T-cell (primary cell): ENCODE measurements at regions not wholly inside any gene's neighbourhood (a gene's known extent, or its start where the extent isn't known, plus 50 kb on each side); places are given as distances from the start of the nearest gene placed in this dataset.
"Not testable (repeated sequence)": the region's sequence is repeated elsewhere in the genome, so short reads cannot be mapped to it uniquely, and the experiment has no call there.

Source experiments
- ATAC-seq, 4 experiments: fragments of 200-7000 bp in 3 of 4; fragments of 150-1000 bp in 1 of 4; cut with Tn5 transposase; replicated peaks in 1 of 4; 1 replicate in 3 of 4; 2 replicates in 1 of 4; pipeline ENCODE4 v1.10.0; 2021; ENCODE audit warnings: moderate library complexity in 3 of 4, mild to moderate bottlenecking in 2 of 4, moderate number of reproducible peaks in 1 of 4
- CTCF ChIA-PET, 2 donors: fragments of 300-600 bp; sonication (Branson Sonifier 250); formaldehyde crosslinking; loops; one replicate each; lab custom pipeline; 2022; ENCODE audit warnings: antibody characterized with exemption in 2 of 2; lab: Charles Lee
- POLR2A ChIA-PET, 2 donors: fragments of 300-600 bp; sonication (Branson Sonifier 250); formaldehyde crosslinking; loops; one replicate each; lab custom pipeline; 2022; ENCODE audit warnings: antibody characterized with exemption in 2 of 2; lab: Charles Lee
- DNase-seq, 35 experiments: peaks; one replicate each; pipeline versions ENCODE4 v3.0.0 to v3.0.0-alpha.2; 2013 to 2023
- H3K27ac ChIP-seq: one replicate; pipeline ENCODE4 v1.5.1; 2013; ENCODE audit warnings: low read length
- H3K27me3 ChIP-seq, 2 experiments: replicated peaks in 1 of 2; 1 replicate in 1 of 2; 2 replicates in 1 of 2; pipeline versions ENCODE4 v1.6.1 to v1.7.0; 2013; ENCODE audit warnings: low read length in 1 of 2, mixed read lengths in 1 of 2; ENCODE audit not compliant: control insufficient read depth in 2 of 2, insufficient read depth in 2 of 2; ENCODE audit errors: extremely low read depth in 1 of 2
- H3K36me3 ChIP-seq, 2 donors: 1 replicate in 1 of 2; 2 replicates in 1 of 2; pipeline versions ENCODE4 v1.6.1 to v1.7.0; 2013; ENCODE audit warnings: low read length in 1 of 2; ENCODE audit not compliant: control insufficient read depth in 2 of 2, insufficient read depth in 1 of 2; ENCODE audit errors: extremely low read depth in 1 of 2
- H3K4me1 ChIP-seq, 2 experiments: 1 replicate in 1 of 2; 2 replicates in 1 of 2; pipeline versions ENCODE4 v1.6.1 to v1.7.0; 2013; ENCODE audit warnings: low read length in 2 of 2, mixed read lengths in 1 of 2; ENCODE audit not compliant: insufficient read depth in 2 of 2, control insufficient read depth in 1 of 2; ENCODE audit errors: extremely low read depth in 1 of 2
- H3K4me3 ChIP-seq, 2 donors: 1 replicate in 1 of 2; 2 replicates in 1 of 2; pipeline versions ENCODE4 v1.5.1 to v1.7.0; 2013; ENCODE audit warnings: mild to moderate bottlenecking in 2 of 2, low read length in 1 of 2, moderate library complexity in 1 of 2; ENCODE audit not compliant: control insufficient read depth in 1 of 2; ENCODE audit errors: extremely low read depth in 1 of 2
- H3K9me3 ChIP-seq: 2 replicates; pipeline ENCODE4 v1.7.0; 2013
- H3K27ac Mint-ChIP-seq, 2 donors: one replicate each; pipeline ENCODE4 v1.8.0; 2020 to 2021; ENCODE audit warnings: mild to moderate bottlenecking in 2 of 2, mixed read lengths in 2 of 2
- H3K27me3 Mint-ChIP-seq, 2 donors: one replicate each; pipeline ENCODE4 v1.8.0; 2021 to 2022; ENCODE audit warnings: mixed read lengths in 2 of 2
- H3K36me3 Mint-ChIP-seq: one replicate; pipeline ENCODE4 v1.8.0; 2021; ENCODE audit warnings: mixed read lengths
- H3K4me1 Mint-ChIP-seq, 3 donors: one replicate each; pipeline ENCODE4 v1.8.0; 2020 to 2022; ENCODE audit warnings: mixed read lengths in 3 of 3, mild to moderate bottlenecking in 1 of 3
- H3K4me3 Mint-ChIP-seq, 3 donors: one replicate each; pipeline ENCODE4 v1.8.0; 2020 to 2022; ENCODE audit warnings: mild to moderate bottlenecking in 3 of 3, mixed read lengths in 3 of 3, moderate library complexity in 3 of 3
- H3K9me3 Mint-ChIP-seq, 3 donors: one replicate each; pipeline ENCODE4 v1.8.0; 2020 to 2022; ENCODE audit warnings: mixed read lengths in 3 of 3
- WGBS: methylation state at CpG from one replicate; pipeline ENCODE4 v1.1.5; 2013; ENCODE audit warnings: missing lambda C conversion rate; ENCODE audit not compliant: insufficient coverage; 5-methylcytosine and 5-hydroxymethylcytosine counted together

GRCh38 chr16:60414613-60415012 lies 1621.6 kb downstream of the CDH8 start:
- ChIA-PET POLR2A (no interaction called here), CTCF (interaction anchor here in 1 of 2 donors (0.6 kb wide), 1 partner anchor 18 kb away, joined by 3 read pairs; no protein-coding TSS in a partner anchor)
- Histone ChIP-seq H3K27ac (no peak overlapping the region), H3K4me3 (no peak overlapping the region), H3K9me3 (peaks cover 9% of the 10 kb centered on the region), H3K36me3 (no peaks in the 10 kb centered on the region), H3K4me1 (no peaks in the 10 kb centered on the region), H3K27me3 (no peaks in the 10 kb centered on the region)
- no CpG with 5 or more reads among the region's 1 CpG for WGBS
- ATAC-seq (no peak), DNase-seq (no peak)
- no peak overlapping the region for H3K4me3 Mint-ChIP-seq
- no peak overlapping the region for H3K27ac Mint-ChIP-seq
- peaks cover 20 to 38% (median 33%) of the 10 kb centered on the region in 3 donors for H3K9me3 Mint-ChIP-seq
- no peaks in the 10 kb centered on the region for H3K27me3 Mint-ChIP-seq
- no peaks in the 10 kb centered on the region for H3K4me1 Mint-ChIP-seq
- no peaks in the 10 kb centered on the region for H3K36me3 Mint-ChIP-seq

- Histone ChIP-seq H3K36me3 (no peaks in the 10 kb centered on the region), H3K9me3 (peaks cover 9% of the 10 kb centered on the region), H3K27me3 (no peaks in the 10 kb centered on the region), H3K4me3 (no peak overlapping the region), H3K4me1 (no peaks in the 10 kb centered on the region), H3K27ac (no peak overlapping the region)
- ChIA-PET POLR2A (no interaction called here), CTCF (no interaction called here)
- Mint-ChIP-seq H3K9me3 (peaks cover 24 to 38% (median 32%) of the 10 kb centered on the region in 3 donors), H3K36me3 (no peaks in the 10 kb centered on the region), H3K27ac (no peak overlapping the region), H3K4me3 (no peak overlapping the region), H3K27me3 (no peaks in the 10 kb centered on the region), H3K4me1 (no peaks in the 10 kb centered on the region)
- no CpG with 5 or more reads among the region's 2 CpGs for WGBS
- ATAC-seq: no peak
- no peak for DNase-seq
These were observed 1622.3 kb downstream of the CDH8 start for GRCh38 chr16:60413969-60414368.

GRCh38 chr16:60407606-60408005 lies 1628.6 kb downstream of the CDH8 start:
- Histone ChIP-seq H3K27ac (no peak overlapping the region), H3K4me1 (no peaks in the 10 kb centered on the region), H3K27me3 (no peaks in the 10 kb centered on the region), H3K4me3 (no peak overlapping the region), H3K36me3 (no peaks in the 10 kb centered on the region), H3K9me3 (no peaks in the 10 kb centered on the region)
- Mint-ChIP-seq H3K27me3 (no peaks in the 10 kb centered on the region), H3K27ac (no peak overlapping the region), H3K9me3 (peaks cover 21 to 33% (median 27%) of the 10 kb centered on the region in 3 donors), H3K36me3 (no peaks in the 10 kb centered on the region), H3K4me1 (no peaks in the 10 kb centered on the region), H3K4me3 (no peak overlapping the region)
- ATAC-seq (no peak), DNase-seq (no peak)
- POLR2A ChIA-PET: no interaction called here
- WGBS: no CpG with 5 or more reads among the region's 2 CpGs
- CTCF ChIA-PET: no interaction called here

GRCh38 chr16:60407034-60407433 lies 1629.2 kb downstream of the CDH8 start:
- Mint-ChIP-seq H3K27ac (no peak overlapping the region), H3K4me3 (no peak overlapping the region), H3K9me3 (peaks cover 17 to 28% (median 22%) of the 10 kb centered on the region in 3 donors), H3K4me1 (no peaks in the 10 kb centered on the region), H3K27me3 (no peaks in the 10 kb centered on the region), H3K36me3 (no peaks in the 10 kb centered on the region)
- Histone ChIP-seq H3K4me3 (no peak overlapping the region), H3K9me3 (no peaks in the 10 kb centered on the region), H3K27ac (no peak overlapping the region), H3K4me1 (no peaks in the 10 kb centered on the region), H3K36me3 (no peaks in the 10 kb centered on the region), H3K27me3 (no peaks in the 10 kb centered on the region)
- DNase-seq (no peak), ATAC-seq (no peak)
- ChIA-PET CTCF (no interaction called here), POLR2A (no interaction called here)
- no CpG with 5 or more reads among the region's 4 CpGs for WGBS

- CTCF ChIA-PET: no interaction called here
- Mint-ChIP-seq H3K4me1 (no peaks in the 10 kb centered on the region), H3K9me3 (peaks cover 21 to 35% (median 22%) of the 10 kb centered on the region in 3 donors), H3K4me3 (no peak overlapping the region), H3K36me3 (no peaks in the 10 kb centered on the region), H3K27me3 (no peaks in the 10 kb centered on the region), H3K27ac (no peak overlapping the region)
- DNase-seq (no peak), ATAC-seq (no peak)
- WGBS: no CpG with 5 or more reads among the region's 2 CpGs
- H3K27me3 ChIP-seq: no peaks in the 10 kb centered on the region
- POLR2A ChIA-PET: no interaction called here
- no peaks in the 10 kb centered on the region for H3K36me3 ChIP-seq
- H3K4me3 ChIP-seq: no peak overlapping the region
- H3K4me1 ChIP-seq: no peaks in the 10 kb centered on the region
- no peaks in the 10 kb centered on the region for H3K9me3 ChIP-seq
- no peak overlapping the region for H3K27ac ChIP-seq
These were observed 1631.0 kb downstream of the CDH8 start for GRCh38 chr16:60405286-60405685.

GRCh38 chr16:60404401-60404800 lies 1631.8 kb downstream of the CDH8 start:
- H3K27ac Mint-ChIP-seq: no peak overlapping the region

GRCh38 chr16:60402941-60403340 lies 1633.3 kb downstream of the CDH8 start:
- H3K27me3 ChIP-seq, CTCF ChIA-PET, H3K4me3 Mint-ChIP-seq, H3K4me3 ChIP-seq, DNase-seq, ATAC-seq, H3K27me3 Mint-ChIP-seq, H3K9me3 ChIP-seq, H3K36me3 ChIP-seq, H3K4me1 ChIP-seq, H3K27ac Mint-ChIP-seq, H3K27ac ChIP-seq, H3K36me3 Mint-ChIP-seq, POLR2A ChIA-PET, H3K4me1 Mint-ChIP-seq: not testable (repeated sequence)
- H3K9me3 Mint-ChIP-seq: peaks cover 17 to 41% (median 20%) of the 10 kb centered on the region in 3 donors
- no CpG with 5 or more reads among the region's 9 CpGs for WGBS

More at GRCh38 chr16:60404401-60404800, 1631.8 kb downstream of the CDH8 start:
- CTCF ChIA-PET: no interaction called here
- ATAC-seq (no peak), DNase-seq (no peak)
- H3K27ac ChIP-seq: no peak overlapping the region
- H3K4me3 ChIP-seq: no peak overlapping the region
- WGBS: no CpG with 5 or more reads among the region's 3 CpGs
- Mint-ChIP-seq H3K36me3 (no peaks in the 10 kb centered on the region), H3K4me1 (no peaks in the 10 kb centered on the region), H3K9me3 (peaks cover 18 to 41% (median 25%) of the 10 kb centered on the region in 3 donors), H3K4me3 (no peak overlapping the region), H3K27me3 (no peaks in the 10 kb centered on the region)
- H3K36me3 ChIP-seq: no peaks in the 10 kb centered on the region
- H3K9me3 ChIP-seq: no peaks in the 10 kb centered on the region
- H3K27me3 ChIP-seq: no peaks in the 10 kb centered on the region
- H3K4me1 ChIP-seq: no peaks in the 10 kb centered on the region
- POLR2A ChIA-PET: no interaction called here
